ENCODE measurements at regions not wholly inside any gene's neighbourhood (a gene's known extent, or its start where the extent isn't known, plus 50 kb on each side); places are given as distances from the start of the nearest gene placed in this dataset.
"Not testable (repeated sequence)": the region's sequence is repeated elsewhere in the genome, so short reads cannot be mapped to it uniquely, and the experiment has no call there.

DNA sequence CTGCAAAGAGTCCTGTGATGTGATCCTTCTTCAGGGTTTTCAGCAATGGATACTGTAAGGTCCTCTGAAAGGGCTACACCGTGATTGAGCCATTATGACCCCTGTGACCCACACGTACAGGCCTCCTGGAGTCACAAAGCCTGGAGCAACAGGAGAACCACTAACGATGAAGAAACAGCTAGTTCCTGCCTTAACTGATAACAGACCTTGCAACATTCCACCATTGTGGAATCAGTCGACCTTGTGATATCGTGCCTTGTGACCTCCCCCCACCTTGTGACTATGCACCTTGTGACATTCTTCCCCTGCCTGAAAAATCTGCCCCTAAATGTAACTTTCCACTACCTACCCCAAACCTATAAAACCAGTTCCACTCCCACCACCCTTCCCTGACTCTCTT, 1235.4 kb downstream of the OTOL1 start:
- not testable (repeated sequence) for TF ChIP-seq POLR2A, CTCF (IDR thresholded peaks at IDR 0.05)

Measured in body of pancreas (tissue), 4 donors.